Adrenal gland (tissue), 9 donors: ENCODE measurements at regions not wholly inside any gene's neighbourhood (a gene's known extent, or its start where the extent isn't known, plus 50 kb on each side); places are given as distances from the start of the nearest gene placed in this dataset.
"Not testable (repeated sequence)": the region's sequence is repeated elsewhere in the genome, so short reads cannot be mapped to it uniquely, and the experiment has no call there.

Experiments
- DNase-seq, 7 donors: peaks; one replicate each; pipeline ENCODE4 v3.0.0-alpha.2; 2019 to 2020
- H3K27ac ChIP-seq, 5 donors: fragments of 200-600 bp; sonication (generic) in 4 of 5; 1 replicate in 3 of 5; 2 replicates in 2 of 5; pipeline versions ENCODE4 v1.5.1 to v1.8.0; 2016 to 2020; ENCODE audit warnings: mild to moderate bottlenecking in 1 of 5
- H3K27me3 ChIP-seq: fragments of 200-600 bp; 2 replicates; pipeline ENCODE4 v1.8.0; 2021
- H3K36me3 ChIP-seq, 2 donors: fragments of 200-600 bp; replicated peaks in 1 of 2; 1 replicate in 1 of 2; 2 replicates in 1 of 2; pipeline versions ENCODE4 v1.5.1 to v1.8.0; 2018 to 2022
- H3K4me1 ChIP-seq, 2 donors: fragments of 200-600 bp; replicated peaks in 1 of 2; 1 replicate in 1 of 2; 2 replicates in 1 of 2; pipeline versions ENCODE4 v1.5.1 to v1.8.0; 2018 to 2021
- H3K4me3 ChIP-seq, 4 donors: fragments of 200-600 bp; sonication (generic) in 3 of 4; one replicate each; pipeline ENCODE4 v1.5.1; 2016 to 2018
- H3K9me3 ChIP-seq, 3 donors: fragments of 200-600 bp; sonication (generic) in 1 of 3; replicated peaks in 1 of 3; 1 replicate in 2 of 3; 2 replicates in 1 of 3; pipeline versions ENCODE4 v1.5.1 to v1.8.0; 2016 to 2021
- POLR2A ChIP-seq, 2 donors: fragments of 450-650 bp; IDR thresholded peaks; one replicate each; pipeline ENCODE4 v1.6.1; 2017; ENCODE audit warnings: antibody characterized with exemption in 2 of 2, mild to moderate bottlenecking in 2 of 2, moderate library complexity in 1 of 2
- WGBS, 4 donors: extraction: QIAGEN DNeasy Blood & Tissue Kit in 2 of 4; methylation state at CpG; one replicate each; pipeline versions ENCODE4 v1.1.5 to v1.1.7; 2013 to 2017; 5-methylcytosine and 5-hydroxymethylcytosine counted together
- intact Hi-C, 2 donors: fragments of 100-400 bp; cut with DNase I; formaldehyde crosslinking; loops; one replicate each; pipeline versions ENCODE4 v1.14.1 to v1.15.0; 2022 to 2023
- TF ChIP-seq, protein P1 (sequence below), 6 experiments: fragments of 450-650 bp in 4 of 6; fragments of 200-600 bp in 2 of 6; sonication (generic) in 1 of 6; IDR thresholded peaks; 1 replicate in 5 of 6; 2 replicates in 1 of 6; pipeline versions ENCODE4 v1.5.1 to v1.8.0; 2016 to 2021; ENCODE audit warnings: antibody characterized with exemption in 6 of 6, mild to moderate bottlenecking in 2 of 6, moderate library complexity in 1 of 6
- donor health status: healthy with polysubstance abuse.
- donor health status: Bipolar disorder and iron deficiency.
- donor health status: DM: yes; HTN: yes; CAD: no.
- donor health status: DM: no; HTN: no; CAD: no.
- donor health status: DM: no; HTN: no; CAD: no.

DNA sequence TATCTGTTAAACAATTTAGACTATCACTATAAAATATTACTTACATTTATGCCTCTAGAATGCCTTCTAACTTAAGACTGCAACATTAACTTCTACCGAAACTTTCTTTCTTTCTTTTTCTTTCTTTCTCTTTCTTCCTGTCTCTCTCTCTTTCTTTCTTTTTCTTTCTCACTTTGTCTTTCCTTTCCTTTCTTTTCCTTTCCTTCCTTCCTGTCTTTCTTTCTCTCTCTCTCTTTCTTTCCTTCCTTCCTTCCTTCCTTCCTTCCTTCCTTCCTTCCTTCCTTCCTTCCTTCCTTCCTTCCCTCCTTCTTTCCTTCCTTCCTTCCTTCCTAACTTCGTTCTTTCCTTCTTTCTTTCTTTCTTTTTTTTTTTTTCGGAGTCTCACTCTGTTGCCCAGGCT is 1071.9 kb upstream of the ATXN8OS start:
- no peak overlapping the region for H3K4me3 ChIP-seq
- TF ChIP-seq, protein P1, sequence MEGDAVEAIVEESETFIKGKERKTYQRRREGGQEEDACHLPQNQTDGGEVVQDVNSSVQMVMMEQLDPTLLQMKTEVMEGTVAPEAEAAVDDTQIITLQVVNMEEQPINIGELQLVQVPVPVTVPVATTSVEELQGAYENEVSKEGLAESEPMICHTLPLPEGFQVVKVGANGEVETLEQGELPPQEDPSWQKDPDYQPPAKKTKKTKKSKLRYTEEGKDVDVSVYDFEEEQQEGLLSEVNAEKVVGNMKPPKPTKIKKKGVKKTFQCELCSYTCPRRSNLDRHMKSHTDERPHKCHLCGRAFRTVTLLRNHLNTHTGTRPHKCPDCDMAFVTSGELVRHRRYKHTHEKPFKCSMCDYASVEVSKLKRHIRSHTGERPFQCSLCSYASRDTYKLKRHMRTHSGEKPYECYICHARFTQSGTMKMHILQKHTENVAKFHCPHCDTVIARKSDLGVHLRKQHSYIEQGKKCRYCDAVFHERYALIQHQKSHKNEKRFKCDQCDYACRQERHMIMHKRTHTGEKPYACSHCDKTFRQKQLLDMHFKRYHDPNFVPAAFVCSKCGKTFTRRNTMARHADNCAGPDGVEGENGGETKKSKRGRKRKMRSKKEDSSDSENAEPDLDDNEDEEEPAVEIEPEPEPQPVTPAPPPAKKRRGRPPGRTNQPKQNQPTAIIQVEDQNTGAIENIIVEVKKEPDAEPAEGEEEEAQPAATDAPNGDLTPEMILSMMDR (IDR thresholded peaks at IDR 0.05), result no peak
- TF ChIP-seq POLR2A (IDR thresholded peaks at IDR 0.05), result no peak
- 81 to 90% (median 86%) methylated on average over 3 of the region's 3 CpGs for WGBS, 4 donors
- no peaks in the 10 kb centered on the region for H3K36me3 ChIP-seq
- H3K9me3 ChIP-seq, result no peaks in the 10 kb centered on the region
- H3K27ac ChIP-seq, result no peak overlapping the region
- intact Hi-C loops, result no loop called here
- H3K27me3 ChIP-seq, result no peaks in the 10 kb centered on the region
- DNase-seq, result no peak
- H3K4me1 ChIP-seq, result no peaks in the 10 kb centered on the region

DNA sequence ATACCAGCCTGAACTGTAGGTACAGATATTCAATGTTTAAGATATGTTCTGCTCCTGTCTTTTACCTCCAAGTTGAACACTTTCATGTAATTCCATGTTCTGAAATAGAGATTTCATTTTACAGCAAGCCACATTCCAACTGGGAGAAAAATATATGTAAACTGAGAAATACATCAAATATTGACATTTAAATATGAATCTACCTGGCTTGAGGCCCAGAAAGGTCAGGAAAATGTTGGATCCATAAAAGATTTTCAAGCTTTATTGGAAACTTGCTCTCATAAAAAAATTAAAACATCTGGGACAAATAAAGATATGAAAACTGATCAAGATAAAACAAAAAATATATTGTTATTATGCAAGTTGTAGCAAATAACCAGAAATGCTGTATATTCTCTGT is 1078.7 kb upstream of the ATXN8OS start:
- TF ChIP-seq, protein P1 (IDR thresholded peaks at IDR 0.05), result no peak
- TF ChIP-seq POLR2A (IDR thresholded peaks at IDR 0.05), result no peak
- H3K27ac ChIP-seq, result no peak overlapping the region
- H3K27me3 ChIP-seq, result no peaks in the 10 kb centered on the region
- intact Hi-C loops, result no loop called here
- no peaks in the 10 kb centered on the region for H3K9me3 ChIP-seq
- no peak for DNase-seq
- no peak overlapping the region for H3K4me3 ChIP-seq
- no peaks in the 10 kb centered on the region for H3K4me1 ChIP-seq
- H3K36me3 ChIP-seq, result no peaks in the 10 kb centered on the region

- TF ChIP-seq POLR2A (IDR thresholded peaks at IDR 0.05), result no peak
- no peaks in the 10 kb centered on the region for H3K27me3 ChIP-seq
- no peak for DNase-seq
- no peak overlapping the region for H3K4me3 ChIP-seq
- H3K4me1 ChIP-seq, result no peaks in the 10 kb centered on the region
- no peaks in the 10 kb centered on the region for H3K9me3 ChIP-seq
- no peaks in the 10 kb centered on the region for H3K36me3 ChIP-seq
- intact Hi-C loops, result no loop called here
- H3K27ac ChIP-seq, result no peak overlapping the region
These were observed 1087.5 kb upstream of the ATXN8OS start for GRCh38 chr13:69020120-69020519.

DNA sequence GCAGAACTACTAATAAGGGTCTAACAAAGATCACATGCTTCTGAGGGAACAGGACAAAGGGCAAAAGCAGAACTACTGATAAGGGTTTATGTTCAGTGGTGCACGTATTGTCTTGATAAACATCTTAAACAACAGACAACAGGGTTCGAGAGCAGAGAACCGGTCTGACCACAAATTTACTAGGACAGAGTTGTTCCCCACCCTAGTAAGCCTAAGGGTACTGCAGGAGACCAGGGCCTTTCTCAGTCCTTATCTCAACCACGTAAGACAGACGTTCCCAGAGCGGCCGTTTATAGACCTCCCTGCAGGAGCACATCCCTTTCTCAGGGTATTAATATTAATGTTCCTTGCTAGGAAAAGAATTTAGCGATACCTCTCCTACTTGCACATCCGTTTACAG is 1089.5 kb upstream of the ATXN8OS start:
- H3K4me1 ChIP-seq, H3K9me3 ChIP-seq, H3K4me3 ChIP-seq, H3K27me3 ChIP-seq, DNase-seq, H3K27ac ChIP-seq, H3K36me3 ChIP-seq, intact Hi-C loops: not testable (repeated sequence)
- 73 to 86% (median 77%) methylated on average over 9 of the region's 9 CpGs for WGBS, 4 donors

DNA sequence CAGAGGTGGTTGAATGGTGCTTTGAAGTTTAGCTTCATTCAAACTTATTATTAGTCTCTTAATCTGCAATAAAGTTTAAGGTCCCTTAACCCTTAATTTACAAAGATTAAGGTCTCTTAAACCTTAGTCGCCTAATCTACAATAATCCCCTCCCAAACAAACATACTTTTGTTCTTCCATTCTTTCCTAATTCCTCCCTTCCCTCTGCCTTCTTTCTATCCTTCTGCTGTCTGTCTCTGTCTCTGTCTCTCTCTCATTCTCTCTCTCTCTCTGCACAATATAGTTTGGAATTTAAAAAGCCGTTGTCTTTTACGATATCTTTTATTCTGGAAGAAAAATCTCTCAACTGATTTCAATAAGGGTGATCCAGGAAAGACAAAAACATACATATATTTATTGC is 1096.8 kb upstream of the ATXN8OS start:
- Histone ChIP-seq H3K36me3 (no peaks in the 10 kb centered on the region), H3K27me3 (no peaks in the 10 kb centered on the region), H3K27ac (no peak overlapping the region), H3K4me3 (no peak overlapping the region), H3K9me3 (no peaks in the 10 kb centered on the region), H3K4me1 (no peaks in the 10 kb centered on the region)
- 83 to 88% (median 85%) methylated on average over 3 of the region's 3 CpGs for WGBS, 4 donors
- intact Hi-C loops, result no loop called here
- DNase-seq, result no peak
- TF ChIP-seq, protein P1 (IDR thresholded peaks at IDR 0.05), result no peak
- no peak for TF ChIP-seq POLR2A (IDR thresholded peaks at IDR 0.05)
